ENCODE measurements at regions not wholly inside any gene's neighbourhood (a gene's known extent, or its start where the extent isn't known, plus 50 kb on each side); places are given as distances from the start of the nearest gene placed in this dataset.
"Not testable (repeated sequence)": the region's sequence is repeated elsewhere in the genome, so short reads cannot be mapped to it uniquely, and the experiment has no call there.

DNA sequence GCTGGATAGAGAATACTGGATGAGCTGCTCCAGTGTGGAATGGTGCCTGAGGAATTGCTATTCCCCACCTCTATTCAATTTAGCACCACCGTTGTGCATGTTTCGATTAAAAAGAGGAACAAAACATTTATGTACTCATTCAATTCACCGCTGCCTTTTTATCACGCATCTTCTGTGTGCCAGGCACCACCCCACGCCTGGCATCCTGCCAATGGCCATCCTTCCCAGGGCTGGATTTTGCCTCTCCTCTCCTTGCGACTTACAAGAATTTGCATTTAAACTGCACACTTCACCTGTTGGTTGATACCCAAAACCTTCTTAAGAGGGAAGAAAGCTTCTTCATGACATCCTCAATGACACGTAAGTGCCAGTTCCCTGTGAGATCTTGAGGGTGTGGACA, 110.2 kb upstream of the DPP6 start:
- DNase-seq (ENCODE audit: low spot score) = no peak

GRCh38 chr7:153943457-153943856, 108.7 kb upstream of the DPP6 start:
- no peak for DNase-seq (ENCODE audit: low spot score)

- no peak for DNase-seq (ENCODE audit: low spot score)
These were observed 108.3 kb upstream of the DPP6 start for GRCh38 chr7:153943861-153944260.

- DNase-seq (ENCODE audit: low spot score) = no peak
These were observed 104.1 kb upstream of the DPP6 start for GRCh38 chr7:153948060-153948459.

- no peak for DNase-seq (ENCODE audit: low spot score)
These were observed 100.9 kb upstream of the DPP6 start for GRCh38 chr7:153951316-153951715.

DNA sequence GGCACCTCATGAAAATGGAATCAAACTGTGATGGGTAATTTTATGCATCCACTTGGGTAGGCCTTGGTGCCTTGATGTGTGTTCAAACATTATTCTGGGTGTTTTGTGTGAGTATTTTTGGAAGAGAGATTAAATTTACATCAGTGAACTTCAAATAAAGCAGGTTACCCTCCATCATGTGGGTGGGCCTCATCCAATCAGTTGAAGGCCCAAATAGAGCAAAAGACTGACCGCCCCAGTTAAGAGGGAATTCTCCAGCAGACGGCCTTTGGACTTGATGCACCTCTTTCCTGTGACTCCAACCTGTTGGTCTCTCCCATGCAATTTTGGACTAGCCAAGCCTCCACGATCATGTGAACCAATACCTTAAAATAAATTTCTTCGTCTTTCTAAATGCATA, 97.7 kb upstream of the DPP6 start:
- no peak for DNase-seq (ENCODE audit: low spot score)

GRCh38 chr7:153957677-153958076, 94.5 kb upstream of the DPP6 start:
- not testable (repeated sequence) for DNase-seq (ENCODE audit: low spot score)

GRCh38 chr7:153958381-153958780, 93.8 kb upstream of the DPP6 start:
- DNase-seq (ENCODE audit: low spot score) = not testable (repeated sequence)

GRCh38 chr7:153958789-153959188, 93.4 kb upstream of the DPP6 start:
- not testable (repeated sequence) for DNase-seq (ENCODE audit: low spot score)

- not testable (repeated sequence) for DNase-seq (ENCODE audit: low spot score)
These were observed 87.6 kb upstream of the DPP6 start for GRCh38 chr7:153964481-153965112.

DNA sequence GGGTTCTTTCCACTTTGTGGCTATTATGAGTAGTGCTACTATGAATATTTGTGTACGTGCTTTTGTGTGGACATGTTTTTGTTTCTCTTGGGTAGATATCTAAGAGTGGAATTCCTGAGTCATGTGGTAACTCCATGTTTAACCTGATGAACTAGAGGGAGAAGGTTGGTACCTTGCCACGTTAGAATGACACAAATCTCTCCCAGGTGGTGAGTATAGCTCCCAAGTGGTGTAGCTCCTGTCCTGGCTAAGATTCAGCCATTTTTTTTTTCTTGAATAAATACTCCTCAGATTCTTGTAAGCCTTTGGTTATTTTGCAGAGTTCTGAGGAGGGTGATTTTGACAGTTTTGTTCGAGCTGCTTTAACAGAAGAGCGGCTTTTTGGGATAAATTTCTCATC, 83.2 kb upstream of the DPP6 start:
- not testable (repeated sequence) for DNase-seq (ENCODE audit: low spot score)

GRCh38 chr7:153974603-153975002, 77.6 kb upstream of the DPP6 start:
- not testable (repeated sequence) for DNase-seq (ENCODE audit: low spot score)

GRCh38 chr7:153976745-153977144, 75.5 kb upstream of the DPP6 start:
- DNase-seq (ENCODE audit: low spot score) = not testable (repeated sequence)

DNA sequence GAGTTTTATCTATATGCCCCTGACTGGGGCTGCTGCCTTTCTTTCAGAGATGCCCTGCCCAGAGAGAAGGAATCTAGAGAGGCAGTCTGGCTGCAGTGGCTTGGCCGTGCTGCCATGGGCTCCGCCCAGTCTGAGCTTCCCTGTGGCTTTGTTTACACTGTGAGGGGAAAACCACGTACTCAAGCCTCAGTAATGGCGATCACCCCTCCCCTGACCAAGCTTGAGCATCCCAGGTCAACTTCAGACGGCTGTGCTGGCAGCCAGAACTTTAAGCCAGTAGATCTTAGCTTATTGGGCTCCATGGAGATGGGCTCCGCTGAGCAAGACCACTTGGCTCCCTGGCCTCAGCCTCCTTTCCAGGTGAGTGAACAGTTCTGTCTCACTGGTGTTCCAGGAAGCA, 69.0 kb upstream of the DPP6 start:
- not testable (repeated sequence) for DNase-seq (ENCODE audit: low spot score)

- DNase-seq (ENCODE audit: low spot score) = not testable (repeated sequence)
These were observed 63.1 kb upstream of the DPP6 start for GRCh38 chr7:153989066-153989627.

- not testable (repeated sequence) for DNase-seq (ENCODE audit: low spot score)
These were observed 62.3 kb upstream of the DPP6 start for GRCh38 chr7:153989742-153990425.

DNA sequence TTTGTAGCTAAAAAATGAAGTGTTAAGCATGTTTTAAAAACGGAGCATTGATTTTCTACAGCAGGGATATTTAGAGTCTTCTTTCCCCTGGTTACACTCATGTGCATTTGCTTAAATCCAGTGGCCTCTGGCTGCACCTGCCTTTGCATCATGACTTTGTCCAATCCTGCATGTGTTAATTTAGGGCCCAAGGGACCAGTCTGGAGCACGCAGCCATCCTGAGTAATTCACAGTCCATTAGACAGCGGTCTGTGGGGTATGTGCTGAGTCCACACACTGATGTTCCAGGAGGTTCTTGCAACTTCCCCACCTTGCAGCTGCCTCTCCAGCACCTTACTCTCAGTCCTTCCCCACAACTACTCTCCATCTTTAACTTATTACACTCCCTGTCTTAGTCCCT, 60.7 kb upstream of the DPP6 start:
- not testable (repeated sequence) for DNase-seq (ENCODE audit: low spot score)

- not testable (repeated sequence) for DNase-seq (ENCODE audit: low spot score)
These were observed 58.8 kb upstream of the DPP6 start for GRCh38 chr7:153993402-153993801.

- DNase-seq (ENCODE audit: low spot score) = not testable (repeated sequence)
These were observed 53.3 kb upstream of the DPP6 start for GRCh38 chr7:153998896-153999295.
